NCI-H345 treated with DMSO at 0.1 percent for 48 hours (cell line): ENCODE measurements at regions not wholly inside any gene's neighbourhood (a gene's known extent, or its start where the extent isn't known, plus 50 kb on each side); places are given as distances from the start of the nearest gene placed in this dataset.
"Not testable (repeated sequence)": the region's sequence is repeated elsewhere in the genome, so short reads cannot be mapped to it uniquely, and the experiment has no call there.

ENCODE experiments used
- DNase-seq: peaks from one replicate; lab custom pipeline; 2025; ENCODE audit not compliant: unreplicated experiment; lab: John Stamatoyannopoulos, UW

DNA sequence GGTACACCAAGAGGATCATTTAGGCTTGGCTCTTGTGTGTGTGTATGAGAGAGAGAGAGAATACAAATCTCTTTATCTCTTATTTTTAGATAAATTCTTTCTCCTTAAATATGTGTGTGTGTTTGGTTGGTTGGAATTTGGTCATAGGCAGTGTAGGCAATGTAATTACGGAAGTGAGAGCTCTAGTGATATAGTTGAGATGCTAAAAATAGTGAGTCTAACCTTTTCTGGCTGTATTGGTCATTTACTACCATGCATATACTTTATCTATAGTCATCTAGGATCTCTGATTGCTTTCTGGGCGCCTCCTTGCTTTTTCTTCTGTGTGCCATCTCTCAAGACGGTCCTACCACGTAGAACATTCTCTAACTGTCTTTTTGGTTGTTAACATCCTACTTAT is 250.2 kb downstream of the NUF2 start:
- no peak for DNase-seq

DNA sequence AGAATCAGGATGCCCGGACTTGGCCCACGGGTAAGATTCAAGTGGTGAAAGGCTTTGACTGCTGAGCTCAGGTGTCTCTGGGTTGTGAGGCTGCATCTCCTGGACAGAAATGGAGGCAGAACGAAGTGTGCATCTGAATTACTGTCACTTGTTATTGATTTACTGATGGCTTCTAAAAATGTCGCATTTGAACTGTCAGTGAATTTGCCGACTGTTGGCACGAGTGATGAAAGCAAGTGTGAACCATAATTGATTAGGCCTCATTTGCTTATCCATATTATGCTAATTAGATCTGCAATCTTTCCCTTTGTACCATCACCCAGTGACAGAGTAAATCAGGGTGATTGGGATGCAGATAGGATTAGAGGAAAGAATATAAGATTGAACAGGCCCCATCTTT is 252.4 kb downstream of the NUF2 start:
- no peak for DNase-seq

DNA sequence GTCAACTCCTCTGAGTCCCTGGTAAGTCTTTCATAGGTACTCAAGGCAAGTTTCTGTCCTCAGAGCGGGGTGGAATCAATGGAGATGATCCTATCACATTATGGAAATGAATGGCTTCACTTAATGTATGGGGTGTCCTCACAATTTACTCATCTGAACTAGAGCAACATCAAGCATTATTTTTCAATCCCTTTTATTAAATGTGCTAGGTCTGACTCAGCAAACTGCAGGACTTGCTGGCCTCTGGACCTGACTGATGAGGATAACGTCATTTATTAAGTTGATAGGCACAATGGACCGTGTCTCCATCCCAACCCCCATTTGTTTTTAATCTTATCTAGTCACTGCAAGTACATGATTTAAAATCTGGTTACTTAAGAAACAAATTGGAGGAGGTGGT is 259.2 kb downstream of the NUF2 start:
- DNase-seq: no peak

DNA sequence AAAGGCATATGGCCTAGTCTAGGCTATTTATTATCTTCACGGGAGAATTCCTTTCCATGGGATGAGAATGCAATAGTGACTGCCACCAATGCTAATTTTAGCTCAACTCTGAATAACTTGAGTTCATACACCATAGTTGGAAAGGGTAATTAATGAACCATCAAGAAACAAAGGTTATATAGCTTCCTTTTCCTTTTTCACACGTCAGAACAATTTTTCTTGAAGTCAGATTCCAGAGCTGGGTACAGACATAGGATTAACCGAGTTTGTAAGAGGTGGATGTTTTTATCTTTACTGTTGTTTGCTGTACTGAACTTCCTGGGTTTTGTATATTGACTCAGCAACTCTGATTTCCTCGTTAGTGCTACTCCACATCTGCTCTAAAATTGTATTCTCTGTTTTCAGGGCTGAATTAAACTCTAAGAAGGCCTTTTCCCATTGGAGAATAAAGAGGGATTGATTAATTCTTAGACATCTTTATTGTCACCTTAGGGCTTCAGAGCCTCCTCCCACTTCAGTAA is 262.0 kb downstream of the NUF2 start:
- DNase-seq: no peak

DNA sequence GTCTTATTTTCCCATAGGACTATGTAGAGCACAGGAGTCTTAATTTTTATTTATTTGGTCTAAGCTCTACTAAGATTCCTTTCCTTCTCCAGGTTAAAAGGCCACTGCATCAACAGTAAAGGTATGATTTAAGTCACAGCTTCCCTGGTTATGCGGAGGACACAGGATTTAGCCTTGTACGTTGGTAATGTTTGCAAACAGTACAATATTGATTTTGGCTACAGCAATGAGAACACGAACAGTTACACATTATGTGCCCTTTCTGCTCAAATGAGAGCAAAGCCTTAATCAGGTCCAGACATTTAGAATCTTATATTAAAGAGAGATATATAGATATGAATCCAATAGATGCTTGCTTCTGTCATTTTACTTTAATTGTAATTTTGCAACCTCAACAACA is 264.0 kb downstream of the NUF2 start:
- DNase-seq: no peak

DNA sequence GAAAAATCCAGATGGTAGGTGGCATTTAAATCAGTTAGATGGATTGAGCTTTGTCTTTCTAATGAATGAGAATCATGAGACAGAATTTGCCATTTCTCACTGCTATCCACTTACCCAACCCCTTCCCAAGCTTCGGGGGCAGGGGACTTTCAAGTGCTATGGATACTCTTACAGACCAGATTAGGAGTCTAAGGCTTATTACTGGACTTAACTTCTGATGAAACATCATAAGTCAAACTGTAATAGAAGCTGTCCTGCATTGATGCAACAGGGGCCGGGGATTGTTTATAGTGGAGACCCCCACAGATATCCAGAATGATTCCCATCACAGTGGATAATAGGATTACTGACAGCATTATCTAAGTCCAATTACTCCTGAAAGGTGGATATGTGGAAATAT is 267.0 kb downstream of the NUF2 start:
- no peak for DNase-seq

DNA sequence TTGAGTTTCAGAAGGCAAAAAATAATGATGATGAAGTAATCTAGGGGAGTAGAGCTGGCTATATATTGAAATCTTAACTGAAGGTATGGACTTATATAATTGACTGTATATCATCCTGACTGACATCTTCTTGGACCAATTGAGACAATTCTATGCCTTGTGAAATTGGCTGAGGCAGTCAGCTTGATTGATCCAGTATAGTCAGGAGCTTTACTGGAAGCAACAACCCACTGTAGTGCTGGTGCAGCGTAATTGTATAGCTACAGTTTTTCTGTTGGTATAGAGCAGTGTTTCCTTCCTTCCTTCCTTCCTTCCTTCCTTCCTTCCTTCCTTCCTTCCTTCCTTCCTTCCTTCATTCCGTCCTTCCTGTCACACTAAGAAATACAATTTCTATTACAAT is 268.0 kb downstream of the NUF2 start:
- DNase-seq: no peak

DNA sequence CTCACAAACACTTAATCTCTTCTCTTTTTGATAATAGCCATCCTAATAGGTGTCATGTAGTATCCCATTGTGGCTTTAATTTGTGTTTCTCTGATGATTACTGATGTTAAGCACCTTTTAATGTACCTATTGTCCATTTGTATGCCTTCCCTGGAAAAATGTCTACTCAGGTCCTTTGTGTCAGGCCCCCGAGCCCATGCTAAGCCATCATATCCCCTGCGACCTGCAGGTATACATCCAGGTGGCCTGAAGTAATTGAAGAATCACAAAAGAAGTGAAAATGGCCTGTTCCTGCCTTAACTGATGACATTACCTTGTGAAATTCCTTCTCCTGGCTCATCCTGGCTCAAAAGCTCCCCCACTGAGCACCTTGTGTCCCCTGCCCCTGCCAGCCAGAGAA is 269.4 kb downstream of the NUF2 start:
- DNase-seq: not testable (repeated sequence)

DNA sequence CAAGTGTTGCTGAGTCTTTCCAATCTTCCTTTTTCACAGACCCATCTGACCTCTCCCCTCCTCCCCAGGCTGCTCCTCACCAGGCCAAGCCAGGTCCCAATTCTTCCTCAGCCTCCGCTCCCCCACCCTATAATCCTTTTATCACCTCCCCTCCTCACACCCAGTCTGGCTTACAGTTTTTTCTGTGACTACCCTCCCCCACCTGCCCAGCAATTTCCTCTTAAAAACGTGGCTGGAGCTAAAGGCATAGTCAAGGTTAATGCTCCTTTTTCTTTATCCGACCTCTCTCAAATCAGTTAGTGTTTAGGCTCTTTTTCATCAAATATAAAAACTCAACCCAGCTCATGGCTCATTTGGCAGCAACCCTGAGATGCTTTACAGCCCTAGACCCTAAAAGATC is 270.9 kb downstream of the NUF2 start:
- DNase-seq: not testable (repeated sequence)

DNA sequence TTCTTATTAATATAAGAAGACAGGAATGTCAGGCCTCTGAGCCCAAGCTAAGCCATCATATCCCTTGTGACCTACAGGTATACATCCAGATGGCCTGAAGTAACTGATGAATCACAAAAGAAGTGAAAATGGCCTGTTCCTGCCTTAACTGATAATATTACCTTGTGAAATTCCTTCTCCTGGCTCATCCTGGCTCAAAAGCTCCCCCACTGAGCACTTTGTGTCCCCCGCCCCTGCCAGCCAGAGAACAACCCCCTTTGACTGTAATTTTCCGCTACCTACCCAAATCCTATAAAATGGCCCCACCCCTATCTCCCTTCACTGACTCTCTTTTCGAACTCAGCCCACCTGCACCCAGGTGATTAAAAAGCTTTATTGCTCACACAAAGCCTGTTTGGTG is 274.4 kb downstream of the NUF2 start:
- not testable (repeated sequence) for DNase-seq

DNA sequence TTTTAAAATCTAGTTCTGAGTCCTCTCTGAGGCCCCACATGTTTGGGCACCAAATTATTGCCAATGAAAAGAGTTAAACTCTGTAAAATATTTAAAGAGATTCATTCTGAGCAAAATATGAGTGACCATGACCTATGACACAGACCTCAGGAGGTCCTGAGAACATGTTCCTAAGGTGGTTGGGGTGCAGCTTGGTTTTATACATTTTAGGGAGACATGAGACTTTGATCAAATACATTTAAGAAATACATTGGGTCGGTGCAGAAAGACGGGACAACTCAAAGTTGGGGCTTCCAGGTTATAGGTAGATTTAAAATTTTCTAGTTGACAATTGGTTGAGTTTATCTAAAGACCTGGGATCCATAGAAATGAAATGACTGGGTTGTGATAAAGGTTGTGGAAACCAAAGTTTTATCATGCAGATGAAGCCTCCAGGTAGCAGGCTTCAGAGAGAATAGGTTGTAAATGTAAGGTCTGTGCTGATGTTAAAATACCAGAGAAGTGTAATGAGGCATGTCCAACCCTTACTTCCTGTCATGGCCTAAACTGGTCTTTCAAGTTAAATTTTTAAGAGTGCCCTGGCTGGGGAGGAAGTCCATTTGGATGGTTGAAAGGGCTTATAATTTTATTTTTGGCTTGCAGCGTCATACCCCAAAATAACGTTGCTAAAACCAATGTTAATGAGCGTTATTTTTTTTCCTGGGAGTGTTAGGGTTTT is 274.9 kb downstream of the NUF2 start:
- DNase-seq: peak; percentile 15

DNA sequence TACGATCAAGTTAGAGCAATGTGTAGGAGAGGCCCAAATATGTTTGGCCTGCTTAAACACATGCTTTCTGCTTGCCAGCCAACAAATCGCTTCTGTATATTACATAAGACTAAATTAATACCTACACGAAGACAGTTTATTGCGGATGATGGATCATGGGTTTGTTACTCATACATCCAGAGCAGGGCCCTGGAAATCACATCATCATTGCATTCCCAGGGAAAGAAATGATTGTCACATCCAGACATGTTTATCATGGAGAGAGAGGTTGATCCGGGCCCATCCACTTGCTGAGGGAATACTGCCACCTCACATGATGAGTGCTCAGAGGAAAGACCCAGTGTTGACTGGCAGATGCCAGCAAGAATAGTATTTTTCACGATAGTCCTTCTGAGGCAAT is 282.6 kb downstream of the NUF2 start:
- DNase-seq: no peak

DNA sequence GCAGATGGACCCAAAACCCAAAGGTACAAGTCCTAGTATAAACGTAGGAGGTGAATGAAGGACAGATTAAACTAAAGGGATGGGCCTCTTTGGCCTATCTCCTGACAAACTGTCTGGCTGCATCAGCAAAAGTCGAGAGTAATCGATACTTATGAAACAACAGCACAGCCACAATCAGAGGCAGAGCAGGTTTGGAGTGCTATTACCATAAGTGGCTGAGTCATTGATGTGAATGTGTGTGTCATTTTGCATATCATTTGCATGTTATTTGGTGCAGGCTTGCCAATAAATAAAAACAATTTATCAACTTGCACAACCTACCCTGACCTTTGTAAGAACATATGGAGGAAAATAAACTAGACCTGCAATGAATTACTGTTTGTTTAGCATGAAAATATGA is 283.1 kb downstream of the NUF2 start:
- DNase-seq: no peak

DNA sequence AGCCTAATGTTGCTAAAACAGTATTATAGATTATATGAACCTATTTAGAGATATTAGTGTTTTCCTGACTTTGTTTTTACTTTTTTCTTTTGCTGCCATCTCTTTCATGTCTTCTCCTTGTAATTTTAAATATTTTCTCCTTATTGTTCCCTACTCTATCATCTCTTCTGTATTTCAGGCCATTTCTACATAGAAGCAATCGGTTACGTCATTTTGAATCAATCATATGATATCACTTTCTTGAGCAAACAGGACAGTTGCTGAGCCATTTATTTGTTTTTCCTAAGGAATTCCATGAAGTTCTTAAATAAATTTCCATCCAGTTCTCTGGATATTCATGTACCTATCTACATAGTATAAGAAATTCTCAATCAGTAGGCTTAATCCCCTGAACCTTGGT is 287.2 kb downstream of the NUF2 start:
- no peak for DNase-seq

DNA sequence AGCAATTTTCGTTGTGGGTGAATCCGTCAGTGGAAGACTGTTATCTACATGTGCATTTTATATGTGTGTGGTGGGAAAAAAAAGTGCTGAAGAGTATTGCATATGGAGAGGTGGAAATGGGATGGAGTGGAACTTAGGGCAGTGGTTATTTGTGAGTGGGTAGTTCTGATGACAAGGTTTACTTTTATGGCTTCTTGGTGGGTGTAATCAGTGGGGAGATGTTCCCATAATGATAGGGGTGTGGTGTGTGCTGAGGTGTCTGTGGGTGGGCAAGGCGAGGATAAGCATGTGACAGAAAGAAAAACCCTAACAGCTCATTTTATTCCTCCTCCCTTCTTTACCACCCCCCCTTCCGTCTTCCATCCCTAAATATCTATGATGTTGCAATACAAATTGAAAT is 288.1 kb downstream of the NUF2 start:
- DNase-seq: no peak

DNA sequence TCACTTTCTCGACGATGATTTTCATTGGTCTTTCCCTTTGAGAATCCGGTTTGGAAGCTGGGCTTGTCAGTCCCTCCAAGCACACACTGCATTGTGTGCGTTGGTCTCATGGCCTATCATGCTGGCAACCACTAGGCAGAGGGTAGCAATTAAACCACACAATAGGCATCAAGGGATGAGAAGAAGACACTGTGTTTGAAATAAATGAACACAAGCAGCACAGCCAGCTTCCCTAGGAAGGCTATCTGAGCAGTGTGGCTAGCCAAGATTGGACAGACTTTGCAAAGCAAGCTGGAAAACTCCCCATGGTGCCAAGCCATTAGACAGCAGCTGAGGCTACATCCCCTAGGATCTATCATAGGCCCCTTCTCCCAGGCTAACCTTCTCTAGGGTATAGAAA is 288.7 kb downstream of the NUF2 start:
- peak; percentile 66 for DNase-seq

DNA sequence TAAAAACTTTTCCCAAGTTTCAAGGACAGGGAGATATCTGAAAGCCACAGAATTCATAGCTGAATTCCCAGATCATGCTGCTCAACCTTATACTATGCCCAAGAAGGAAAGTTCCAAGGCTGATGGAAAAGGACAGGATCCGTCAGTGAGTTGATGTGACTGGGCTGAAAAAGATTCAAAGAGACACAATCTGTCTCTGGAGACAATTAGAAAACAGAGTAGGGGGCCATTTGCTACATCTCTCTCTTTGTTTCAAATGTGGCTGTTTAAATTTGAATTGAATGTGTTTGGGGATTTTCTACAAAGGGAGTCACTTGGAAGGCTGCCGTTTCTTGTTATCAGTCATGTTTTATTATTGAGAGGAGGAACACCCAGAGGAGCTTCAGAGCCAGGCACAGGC is 292.6 kb downstream of the NUF2 start:
- no peak for DNase-seq

DNA sequence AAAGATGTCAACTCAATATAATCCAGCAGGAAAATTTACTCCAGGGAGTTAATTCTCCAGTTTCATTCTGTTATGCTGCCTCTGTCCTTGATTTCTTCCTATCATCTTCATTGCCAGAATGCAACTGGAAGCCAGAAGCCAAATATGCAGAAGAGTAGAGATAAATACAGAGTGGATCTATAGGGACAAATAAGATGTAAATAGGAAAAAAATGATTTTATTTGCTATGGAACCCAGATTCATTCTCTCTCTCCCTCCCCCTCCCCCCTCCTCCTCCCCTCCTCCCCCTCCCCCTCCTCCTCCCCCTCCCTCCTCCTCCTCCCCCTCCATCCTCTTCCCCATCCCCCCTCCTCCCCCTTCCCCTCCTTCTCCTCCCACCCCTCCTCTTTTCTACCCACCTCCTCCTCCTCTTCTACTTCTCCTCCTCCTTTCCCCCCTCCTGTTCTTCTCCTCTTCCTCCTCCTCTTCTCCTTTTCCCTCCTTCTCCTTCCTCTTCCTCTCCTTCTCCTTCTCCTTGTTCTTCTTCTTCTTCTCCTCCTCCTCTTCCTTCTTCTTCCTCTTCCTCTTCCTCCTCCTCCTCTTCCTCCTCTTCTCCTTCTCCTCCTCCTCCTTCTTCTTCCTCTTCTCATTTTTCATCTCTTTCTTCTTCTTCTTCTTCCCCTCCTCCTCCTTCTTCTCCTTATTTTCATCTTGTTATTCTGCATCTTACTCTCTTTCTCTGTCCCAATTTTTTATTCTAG is 306.4 kb downstream of the NUF2 start:
- DNase-seq: no peak

DNA sequence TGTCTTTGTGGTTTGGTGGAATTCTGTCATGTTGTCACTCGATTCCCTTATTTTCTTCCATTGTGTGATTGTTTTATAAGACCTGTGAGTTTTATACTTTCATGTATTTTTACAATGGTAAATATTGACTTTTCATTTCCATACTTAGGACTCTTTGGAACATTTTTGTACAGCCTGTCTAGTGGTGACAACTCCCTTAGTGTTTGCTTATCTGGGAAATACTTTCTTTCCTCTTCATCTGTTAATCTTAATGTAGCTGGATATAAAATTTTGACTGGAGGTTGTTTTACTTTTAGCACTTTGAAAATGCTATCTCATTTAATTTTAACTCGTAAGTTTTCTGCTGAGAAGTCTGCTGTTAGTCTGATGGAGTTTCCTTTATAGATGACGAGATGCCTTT is 310.5 kb downstream of the NUF2 start:
- no peak for DNase-seq

DNA sequence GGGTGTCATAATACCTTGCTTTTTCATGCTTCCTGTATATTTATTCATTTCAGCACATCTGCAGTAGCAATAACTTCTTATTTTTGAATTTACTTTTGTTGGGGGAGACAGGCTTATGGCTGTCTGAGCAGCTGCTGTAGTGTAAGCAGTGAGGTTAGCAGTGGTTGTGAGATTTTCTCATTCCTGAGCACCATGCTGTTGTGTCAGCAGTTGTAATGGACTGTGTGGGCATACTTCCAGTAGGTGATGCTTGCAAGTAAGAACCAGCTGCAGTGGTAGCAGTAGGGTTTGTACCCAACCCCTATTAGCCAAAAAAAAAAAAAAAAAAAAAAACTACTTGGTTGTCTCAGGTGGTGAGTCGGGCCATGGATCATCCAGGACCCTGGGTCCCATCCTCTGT is 311.6 kb downstream of the NUF2 start:
- DNase-seq: no peak

DNA sequence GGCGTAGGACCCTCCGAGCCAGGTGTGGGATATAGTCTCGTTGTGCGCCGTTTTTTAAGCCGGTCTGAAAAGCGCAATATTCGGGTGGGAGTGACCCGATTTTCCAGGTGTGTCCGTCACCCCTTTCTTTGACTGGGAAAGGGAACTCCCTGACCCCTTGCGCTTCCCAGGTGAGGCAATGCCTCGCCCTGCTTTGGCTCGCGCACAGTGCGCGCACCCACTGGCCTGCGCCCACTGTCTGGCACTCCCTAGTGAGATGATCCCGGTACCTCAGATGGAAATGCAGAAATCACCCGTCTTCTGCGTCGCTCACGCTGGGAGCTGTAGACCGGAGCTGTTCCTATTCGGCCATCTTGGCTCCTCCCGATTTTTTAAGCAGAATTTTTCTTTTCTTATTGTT is 323.9 kb downstream of the NUF2 start:
- not testable (repeated sequence) for DNase-seq

DNA sequence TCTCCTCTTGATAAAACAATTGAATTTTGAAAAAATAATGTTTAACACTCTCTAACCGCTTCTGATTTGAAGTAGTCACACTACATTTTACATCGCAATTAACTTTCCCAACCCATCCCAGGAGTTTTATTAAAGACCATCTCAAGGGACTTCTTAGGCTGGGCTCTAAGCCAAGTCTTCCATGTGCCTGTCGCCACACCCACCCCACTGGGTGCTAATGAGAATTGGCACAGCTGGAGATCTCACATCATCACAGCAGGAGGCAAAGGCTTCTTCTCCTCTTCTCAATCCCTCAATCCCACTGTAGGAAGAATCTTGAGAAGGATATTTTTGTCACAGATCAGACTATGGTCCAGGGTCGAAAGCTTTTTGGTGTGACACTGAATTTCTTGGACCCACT is 328.9 kb downstream of the NUF2 start:
- peak; percentile 87 for DNase-seq

DNA sequence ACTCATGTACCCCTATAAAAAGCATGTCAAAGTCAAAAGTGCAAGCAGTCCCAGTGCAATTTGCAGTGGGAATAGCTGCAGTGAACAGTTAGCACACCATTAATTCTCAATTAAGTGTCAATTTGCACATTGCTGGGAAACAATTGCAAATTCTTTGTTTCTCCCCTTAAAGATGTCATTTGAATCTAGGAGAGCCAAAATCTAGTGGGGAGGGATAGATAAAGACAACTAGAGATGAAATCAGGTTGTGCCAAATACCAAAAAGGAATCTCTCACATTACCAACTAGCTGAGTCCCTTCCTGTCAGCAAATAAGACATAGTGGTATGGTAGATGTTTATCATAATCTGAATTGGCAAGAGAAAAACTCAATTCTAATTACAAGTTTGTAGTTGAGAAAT is 330.7 kb downstream of the NUF2 start:
- DNase-seq: no peak
